GM23338 (cell line): ENCODE measurements at regions not wholly inside any gene's neighbourhood (a gene's known extent, or its start where the extent isn't known, plus 50 kb on each side); places are given as distances from the start of the nearest gene placed in this dataset.

Source experiments
- ATAC-seq: fragments of 200-7000 bp; cut with Tn5 transposase; 3 replicates; pipeline ENCODE4 v1.9.1; 2020
- DNase-seq: peaks from one replicate; pipeline ENCODE4 v3.0.0-alpha.2; 2015; ENCODE audit warnings: low spot score
- H2AFZ ChIP-seq: fragments of 200-600 bp; sonication (generic); 2 replicates; pipeline ENCODE4 v1.8.0; 2016; ENCODE audit warnings: antibody characterized with exemption, mild to moderate bottlenecking, moderate library complexity
- H3F3A ChIP-seq: fragments of 200-600 bp; sonication (generic); replicated peaks from 2 replicates; pipeline ENCODE4 v1.8.0; 2017; ENCODE audit warnings: antibody characterized with exemption, mixed run types, low read depth
- H3K27ac ChIP-seq: fragments of 200-600 bp; sonication (generic); 2 replicates; pipeline ENCODE4 v1.6.1; 2016; ENCODE audit warnings: low read depth
- H3K27me3 ChIP-seq: fragments of 200-600 bp; sonication (generic); 2 replicates; pipeline ENCODE4 v1.8.0; 2016; ENCODE audit warnings: mild to moderate bottlenecking, mixed run types, moderate library complexity; ENCODE audit not compliant: insufficient read depth
- H3K36me3 ChIP-seq: fragments of 200-600 bp; sonication (generic); 2 replicates; pipeline ENCODE4 v1.8.0; 2016; ENCODE audit warnings: mild to moderate bottlenecking; ENCODE audit not compliant: insufficient read depth
- H3K4me1 ChIP-seq: fragments of 200-600 bp; sonication (generic); 2 replicates; pipeline ENCODE4 v1.8.0; 2016; ENCODE audit warnings: mild to moderate bottlenecking, moderate library complexity; ENCODE audit not compliant: insufficient read depth
- H3K4me2 ChIP-seq: fragments of 200-600 bp; sonication (generic); 2 replicates; pipeline ENCODE4 v1.7.1; 2017; ENCODE audit warnings: mixed run types
- H3K4me3 ChIP-seq: fragments of 200-600 bp; sonication (generic); 2 replicates; pipeline ENCODE4 v1.6.1; 2016; ENCODE audit warnings: mixed run types
- H3K79me2 ChIP-seq: fragments of 200-600 bp; sonication (generic); replicated peaks from 2 replicates; pipeline ENCODE4 v1.8.0; 2017; ENCODE audit warnings: mild to moderate bottlenecking; ENCODE audit not compliant: insufficient read depth
- H3K9me2 ChIP-seq: fragments of 200-600 bp; sonication (generic); 2 replicates; pipeline ENCODE4 v1.8.0; 2017; ENCODE audit not compliant: insufficient read depth
- H4K20me1 ChIP-seq: fragments of 200-600 bp; sonication (generic); replicated peaks from 2 replicates; pipeline ENCODE4 v1.8.0; 2017; ENCODE audit warnings: mild to moderate bottlenecking; ENCODE audit not compliant: insufficient read depth
- H3K27ac Mint-ChIP-seq: 2 replicates; pipeline ENCODE4 v1.8.0; 2020; ENCODE audit warnings: inconsistent platforms, mild to moderate bottlenecking, moderate library complexity, mixed read lengths
- H3K27me3 Mint-ChIP-seq: 3 replicates; pipeline ENCODE4 v1.8.0; 2022; ENCODE audit warnings: low read depth, mild to moderate bottlenecking, moderate library complexity, mixed read lengths, inconsistent platforms; ENCODE audit not compliant: insufficient read depth, poor library complexity
- H3K36me3 Mint-ChIP-seq: 3 replicates; pipeline ENCODE4 v1.8.0; 2021; ENCODE audit warnings: low read depth, mild to moderate bottlenecking, inconsistent platforms, moderate library complexity, mixed read lengths
- H3K4me1 Mint-ChIP-seq: 3 replicates; pipeline ENCODE4 v1.8.0; 2020; ENCODE audit warnings: mild to moderate bottlenecking, inconsistent platforms, mixed read lengths
- H3K4me3 Mint-ChIP-seq: 3 replicates; pipeline ENCODE4 v1.8.0; 2021; ENCODE audit warnings: moderate library complexity, mild to moderate bottlenecking, inconsistent platforms, mixed read lengths
- H3K9me3 Mint-ChIP-seq: 3 replicates; pipeline ENCODE4 v1.8.0; 2020; ENCODE audit warnings: moderate library complexity, mild to moderate bottlenecking, inconsistent platforms, mixed read lengths
- CREB1 ChIP-seq: fragments of 250-450 bp; sonication (Bioruptor Pico); IDR thresholded peaks from 2 replicates; pipeline ENCODE4 v1.5.0; 2020; ENCODE audit warnings: low read depth, mild to moderate bottlenecking, moderate library complexity
- CTCF ChIP-seq, 2 experiments: fragments of 200-600 bp in 1 of 2; sonication (generic) in 1 of 2; conservative IDR thresholded peaks; 2 replicates each; pipeline versions ENCODE4 v1.5.1 to v1.6.1; 2016 to 2017; ENCODE audit warnings: antibody characterized with exemption in 2 of 2, low read depth in 2 of 2, mild to moderate bottlenecking in 2 of 2, moderate library complexity in 1 of 2
- ETS1 ChIP-seq: IDR thresholded peaks from 2 replicates; pipeline ENCODE4 v1.6.1; 2016; ENCODE audit warnings: antibody characterized with exemption
- EZH2 ChIP-seq: fragments of 200-600 bp; sonication (generic); IDR thresholded peaks from one replicate; pipeline ENCODE4 v1.8.0; 2017; ENCODE audit warnings: antibody characterized with exemption, mild to moderate bottlenecking, low read depth; ENCODE audit not compliant: unreplicated experiment
- EZH2phosphoT487 ChIP-seq: fragments of 200-600 bp; sonication (generic); IDR thresholded peaks from one replicate; pipeline ENCODE4 v1.8.1; 2018; ENCODE audit warnings: antibody characterized with exemption; ENCODE audit not compliant: unreplicated experiment
- JUNB ChIP-seq: IDR thresholded peaks from one replicate; pipeline ENCODE4 v1.6.1; 2016; ENCODE audit warnings: antibody characterized with exemption; ENCODE audit not compliant: unreplicated experiment
- NANOG ChIP-seq: IDR thresholded peaks from 2 replicates; pipeline ENCODE4 v1.6.1; 2016; ENCODE audit warnings: antibody characterized with exemption, borderline replicate concordance
- POLR2AphosphoS5 ChIP-seq: IDR thresholded peaks from 2 replicates; pipeline ENCODE4 v1.6.1; 2016; ENCODE audit warnings: antibody characterized with exemption, low read depth
- REST ChIP-seq: IDR thresholded peaks from one replicate; pipeline ENCODE4 v1.6.1; 2018; ENCODE audit warnings: antibody characterized with exemption; ENCODE audit not compliant: unreplicated experiment
- STAT1 ChIP-seq: IDR thresholded peaks from one replicate; pipeline ENCODE4 v1.6.1; 2016; ENCODE audit warnings: antibody characterized with exemption; ENCODE audit not compliant: unreplicated experiment
- ZNF114 ChIP-seq: fragments of 250-450 bp; sonication (Bioruptor Pico); IDR thresholded peaks from 2 replicates; pipeline ENCODE4 v1.5.0; 2020; ENCODE audit warnings: mild to moderate bottlenecking, moderate library complexity
- ZNF331 ChIP-seq: fragments of 250-450 bp; sonication (Bioruptor Pico); IDR thresholded peaks from 2 replicates; pipeline ENCODE4 v1.5.0; 2020; ENCODE audit warnings: low read depth, mild to moderate bottlenecking, moderate library complexity
- ZNF462 ChIP-seq: fragments of 250-450 bp; sonication (Bioruptor Pico); IDR thresholded peaks from 2 replicates; pipeline ENCODE4 v1.5.0; 2020; ENCODE audit warnings: mild to moderate bottlenecking, moderate library complexity

GRCh38 chr3:74366331-74366730 is 248.1 kb downstream of the CNTN3 start:
- TF ChIP-seq REST, result no peak
- no peak for TF ChIP-seq ZNF462 (CRISPR knock-in tag)
- no peak for TF ChIP-seq STAT1
- TF ChIP-seq ETS1, result no peak
- no peak for TF ChIP-seq ZNF331
- no peak for TF ChIP-seq CTCF (conservative IDR thresholded peaks at IDR 0.05; ENCODE audit: low read depth in 2 of 2)
- TF ChIP-seq ZNF114, result no peak
- TF ChIP-seq NANOG, result no peak
- no peak for TF ChIP-seq EZH2phosphoT487
- no peak for TF ChIP-seq POLR2AphosphoS5
- TF ChIP-seq JUNB, result no peak
- TF ChIP-seq CREB1, result no peak
- no peak for TF ChIP-seq EZH2
- Histone ChIP-seq H3K27ac (no peak overlapping the region), H3F3A (no peaks in the 10 kb centered on the region), H3K4me3 (no peak overlapping the region), H3K4me2 (no peak overlapping the region), H2AFZ (no peak overlapping the region), H3K79me2 (no peaks in the 10 kb centered on the region), H3K36me3 (no peaks in the 10 kb centered on the region), H3K9me2 (no peaks in the 10 kb centered on the region), H4K20me1 (no peaks in the 10 kb centered on the region), H3K27me3 (no peaks in the 10 kb centered on the region), H3K4me1 (no peaks in the 10 kb centered on the region)
- H3K4me3 Mint-ChIP-seq, result no peak overlapping the region
- H3K27ac Mint-ChIP-seq, result no peak overlapping the region
- no peaks in the 10 kb centered on the region for H3K9me3 Mint-ChIP-seq
- ATAC-seq (no peak), DNase-seq (no peak)
- no peaks in the 10 kb centered on the region for H3K4me1 Mint-ChIP-seq
- no peaks in the 10 kb centered on the region for H3K36me3 Mint-ChIP-seq
- H3K27me3 Mint-ChIP-seq, result no peaks in the 10 kb centered on the region
